ENCODE measurements at regions not wholly inside any gene's neighbourhood (a gene's known extent, or its start where the extent isn't known, plus 50 kb on each side); places are given as distances from the start of the nearest gene placed in this dataset.
"Not testable (repeated sequence)": the region's sequence is repeated elsewhere in the genome, so short reads cannot be mapped to it uniquely, and the experiment has no call there.

DNA sequence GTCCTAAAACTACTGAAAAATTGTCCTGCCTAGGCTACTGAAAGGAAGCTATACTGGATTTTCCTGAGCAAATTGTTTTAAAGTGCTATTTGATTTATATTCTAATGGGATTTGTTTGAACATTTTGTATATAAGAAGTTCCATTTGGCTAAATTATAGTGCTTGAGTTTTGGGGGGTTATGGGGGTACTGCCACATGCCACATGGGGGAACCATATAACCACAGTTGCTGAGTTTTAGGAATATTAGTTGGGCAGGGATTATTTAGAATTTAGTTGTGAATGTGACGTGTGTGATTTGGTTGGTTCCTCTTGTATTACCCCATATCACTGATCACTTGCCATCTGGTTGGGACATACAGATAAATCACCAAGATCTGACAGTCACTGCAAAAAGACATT is 224.5 kb upstream of the TAPT1 start:
- no peak for DNase-seq

DNA sequence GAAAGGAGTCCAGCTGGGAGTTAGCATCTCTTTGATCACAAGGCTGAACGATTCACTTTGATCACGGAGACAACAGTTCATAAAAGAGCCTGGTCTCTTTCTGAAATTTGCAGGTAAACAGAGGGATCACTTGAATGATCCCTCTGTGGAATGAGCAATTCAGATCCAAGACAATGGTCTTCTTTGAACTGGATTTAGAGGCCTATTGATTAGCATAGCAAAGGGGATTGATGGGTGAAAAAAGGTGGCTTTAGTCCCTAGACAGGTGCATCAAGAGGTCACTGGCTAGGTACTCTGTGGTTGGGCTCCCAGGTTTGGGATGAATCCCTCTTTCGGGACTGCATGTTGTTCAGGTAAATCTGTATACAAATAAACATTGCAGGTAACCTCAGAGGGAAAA is 223.8 kb upstream of the TAPT1 start:
- DNase-seq: no peak

DNA sequence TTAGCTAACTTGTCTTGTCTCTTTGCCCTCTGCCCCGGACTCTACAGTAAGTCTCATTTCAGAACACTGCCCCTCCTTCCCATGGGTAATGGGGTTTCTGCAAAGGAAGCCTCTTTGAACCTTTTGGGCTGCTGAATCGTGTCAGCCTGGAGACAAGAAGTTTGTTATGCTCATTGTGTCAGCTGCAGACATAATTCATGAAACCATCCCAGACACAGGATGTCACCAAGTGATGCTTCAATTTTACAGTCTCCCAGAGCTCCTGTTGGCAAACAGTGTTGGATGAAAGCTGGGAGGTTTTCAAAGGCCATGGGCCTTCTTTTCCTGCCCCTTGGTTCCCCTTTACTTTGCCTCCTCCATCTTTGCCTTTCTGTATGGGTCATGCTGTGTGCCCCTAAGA is 223.1 kb upstream of the TAPT1 start:
- DNase-seq: no peak

DNA sequence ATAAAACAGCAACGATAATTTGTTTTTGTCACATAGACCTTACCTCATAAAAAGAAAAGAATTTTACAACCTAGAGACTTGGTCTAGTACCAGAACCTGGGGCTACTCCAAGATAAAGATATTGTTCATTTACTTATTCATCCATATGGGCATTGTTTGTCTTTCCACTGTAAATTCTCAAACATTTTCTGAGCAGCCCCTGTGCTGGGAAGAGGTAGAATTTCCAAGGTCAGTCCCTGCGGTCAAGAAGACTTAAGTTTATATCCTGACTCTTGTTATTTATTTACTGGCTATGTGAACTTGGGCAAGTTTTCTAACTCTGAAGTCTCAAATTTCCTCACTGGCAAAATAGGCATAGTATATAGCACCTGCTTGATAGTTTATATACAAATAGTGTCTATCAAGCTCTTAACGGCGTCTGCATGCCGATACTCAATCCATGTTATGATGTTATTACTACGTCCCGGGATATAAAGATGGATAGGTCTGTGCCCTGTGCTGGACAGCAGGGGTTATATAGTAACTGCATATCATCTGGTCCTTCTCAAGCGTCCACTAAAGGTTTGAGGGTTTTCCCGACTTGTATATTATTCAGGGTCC is 222.1 kb upstream of the TAPT1 start:
- DNase-seq: no peak

DNA sequence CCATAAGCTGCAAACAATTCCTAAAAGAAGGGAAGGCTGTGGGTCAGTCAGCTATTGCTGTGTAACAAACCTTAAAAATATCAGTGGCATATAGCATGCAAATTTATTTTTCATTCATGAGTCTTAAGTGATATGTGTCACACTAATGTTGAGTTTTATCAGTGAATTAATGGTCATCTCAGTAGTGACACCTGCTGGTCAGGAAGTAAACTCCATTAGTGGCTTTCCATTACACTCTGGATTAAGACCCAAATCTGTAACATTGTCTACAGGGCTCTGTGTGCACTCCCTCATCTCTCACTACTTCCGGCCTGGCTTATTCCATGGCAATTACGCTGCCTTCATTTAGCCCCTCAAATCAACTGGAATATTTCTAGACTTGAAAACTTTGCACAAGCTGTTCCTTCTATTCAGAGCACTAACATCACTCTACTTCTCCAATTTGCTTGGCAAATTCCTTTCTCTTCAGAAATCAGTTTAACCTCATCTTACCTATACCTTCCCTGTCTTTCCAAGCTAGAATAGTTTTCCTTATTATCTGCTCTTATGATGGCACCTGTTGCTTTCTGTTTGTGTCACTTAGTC is 217.3 kb upstream of the TAPT1 start:
- DNase-seq: peak; percentile 46

DNA sequence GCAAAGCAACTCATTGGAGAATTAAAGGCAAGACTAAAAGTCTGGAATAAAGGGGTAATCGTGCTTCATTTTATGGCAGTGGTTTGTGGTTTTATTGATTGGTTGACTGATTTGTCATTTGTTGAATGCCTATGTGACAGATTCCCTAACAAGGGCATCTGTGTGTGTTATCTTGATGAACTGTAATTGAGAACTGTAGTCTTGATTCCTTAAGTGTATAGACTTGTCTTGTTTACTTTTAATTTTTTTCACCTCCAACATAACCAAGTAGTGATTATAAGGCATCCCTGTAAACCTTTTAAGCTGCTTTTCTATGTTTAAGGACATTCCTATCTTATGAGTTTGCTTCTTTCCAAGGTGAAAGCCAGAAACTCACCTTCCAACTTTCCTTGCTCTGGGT is 216.0 kb upstream of the TAPT1 start:
- DNase-seq: no peak

DNA sequence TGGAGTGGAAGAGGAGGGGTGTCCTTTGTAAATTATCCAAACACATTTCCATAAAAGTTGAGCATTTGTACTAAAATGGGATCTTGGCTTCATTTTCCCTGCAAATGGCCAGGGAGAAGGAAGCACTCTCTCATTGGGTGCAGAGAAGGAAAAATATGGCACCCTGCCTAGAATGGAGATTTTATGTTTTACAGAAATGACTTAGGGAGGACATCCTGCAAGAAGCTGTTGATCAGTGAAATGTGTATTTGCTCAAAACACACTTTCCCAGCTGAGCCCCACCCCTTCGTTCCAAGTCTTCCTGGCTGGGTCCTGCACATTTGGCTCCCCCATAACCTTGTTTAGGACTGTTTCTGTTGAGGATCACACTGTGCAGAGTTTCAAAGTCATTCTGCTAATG is 213.5 kb upstream of the TAPT1 start:
- no peak for DNase-seq

DNA sequence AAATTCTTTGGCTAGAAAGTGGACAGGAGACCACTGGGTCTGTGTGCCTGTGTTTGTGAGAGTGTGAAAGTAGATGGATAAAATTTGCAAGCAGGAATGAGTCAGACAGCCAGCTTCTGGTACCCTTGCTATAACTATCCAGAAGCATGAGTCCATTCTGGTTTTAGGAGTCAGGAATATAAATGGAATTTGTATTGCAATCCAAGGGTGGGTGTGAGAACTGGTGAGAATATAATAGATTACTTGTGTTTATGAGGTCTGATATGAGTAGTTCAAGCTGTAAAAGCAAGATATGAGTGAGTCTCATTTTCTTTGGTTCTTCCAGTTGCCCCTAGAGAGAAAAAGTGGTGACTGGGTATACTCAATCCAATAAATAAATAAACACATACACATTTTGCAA is 212.7 kb upstream of the TAPT1 start:
- peak; percentile 51 for DNase-seq

DNA sequence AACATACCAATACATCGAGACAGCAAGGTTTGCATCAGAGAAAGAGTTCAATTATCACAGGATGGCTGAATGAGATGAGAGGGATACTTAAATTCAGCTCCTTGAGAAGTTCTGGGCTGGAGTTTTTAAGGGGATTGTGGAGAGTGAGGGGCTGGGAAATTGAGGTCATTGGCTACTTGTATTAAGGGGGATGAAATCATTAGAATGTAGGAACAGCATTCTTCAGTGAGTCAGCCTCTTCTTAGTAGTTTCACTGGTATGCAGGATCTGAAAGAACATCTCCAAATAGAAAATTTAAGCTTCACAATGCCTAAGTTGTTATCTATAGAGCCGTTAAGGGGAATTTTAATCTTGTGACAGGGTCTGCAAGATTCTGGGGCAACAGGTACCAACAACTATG is 211.6 kb upstream of the TAPT1 start:
- peak; percentile 48 for DNase-seq

DNA sequence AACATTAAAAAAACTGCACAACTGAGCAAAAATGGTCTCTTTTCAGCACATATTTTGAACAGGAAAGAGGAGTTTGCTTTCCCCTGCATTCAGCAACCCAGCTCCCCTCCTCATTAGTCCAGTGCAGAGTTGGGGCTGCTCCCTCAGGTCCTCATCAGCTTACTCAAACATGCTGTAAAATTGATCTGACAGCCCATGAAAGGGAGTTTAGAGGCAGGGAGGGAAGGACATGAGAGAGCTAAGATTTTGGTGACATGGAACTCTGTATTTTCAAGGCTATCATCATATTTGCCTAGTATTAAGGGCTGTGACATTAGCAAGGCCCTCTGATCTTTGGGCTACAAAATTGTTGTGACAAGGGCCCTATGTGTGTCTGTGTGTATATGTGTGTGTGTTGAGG is 205.6 kb upstream of the TAPT1 start:
- no peak for DNase-seq

DNA sequence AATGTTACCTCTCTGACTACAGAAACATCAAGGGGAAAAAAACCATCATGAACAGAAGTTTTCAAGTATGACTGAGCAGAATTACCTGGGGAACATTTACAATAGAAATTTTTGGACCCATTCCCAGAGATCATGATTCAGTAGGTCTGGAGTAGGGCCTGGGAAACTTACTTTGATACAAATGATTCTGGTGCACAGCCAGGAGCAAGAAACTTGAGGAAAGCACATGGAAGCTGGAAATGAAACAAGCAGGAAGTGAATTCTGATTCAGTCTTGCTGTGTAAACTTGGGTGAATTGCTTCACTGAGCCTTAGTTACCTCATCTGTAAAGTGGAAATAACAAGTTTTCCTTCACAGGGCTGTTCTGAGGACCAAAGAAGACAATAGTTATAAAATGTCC is 192.5 kb upstream of the TAPT1 start:
- peak; percentile 91 for DNase-seq

DNA sequence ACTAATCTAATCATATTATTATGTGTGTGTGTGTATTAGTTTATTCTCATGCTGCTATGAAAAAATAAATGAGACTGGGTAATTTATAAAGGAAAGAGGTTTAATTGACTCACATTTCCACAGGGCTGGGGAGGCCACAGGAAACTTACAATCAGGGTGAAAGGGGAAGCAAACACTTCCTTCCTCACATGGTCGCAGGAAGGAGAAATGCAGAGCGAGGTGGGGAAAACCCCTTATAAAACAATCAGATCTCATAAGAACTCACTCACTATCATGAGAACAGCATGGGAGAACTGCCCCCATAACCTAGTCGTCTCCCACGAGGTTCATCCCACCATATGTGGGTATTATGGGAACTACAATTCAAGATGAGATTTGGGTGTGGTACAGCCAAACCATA is 190.9 kb upstream of the TAPT1 start:
- DNase-seq: no peak

DNA sequence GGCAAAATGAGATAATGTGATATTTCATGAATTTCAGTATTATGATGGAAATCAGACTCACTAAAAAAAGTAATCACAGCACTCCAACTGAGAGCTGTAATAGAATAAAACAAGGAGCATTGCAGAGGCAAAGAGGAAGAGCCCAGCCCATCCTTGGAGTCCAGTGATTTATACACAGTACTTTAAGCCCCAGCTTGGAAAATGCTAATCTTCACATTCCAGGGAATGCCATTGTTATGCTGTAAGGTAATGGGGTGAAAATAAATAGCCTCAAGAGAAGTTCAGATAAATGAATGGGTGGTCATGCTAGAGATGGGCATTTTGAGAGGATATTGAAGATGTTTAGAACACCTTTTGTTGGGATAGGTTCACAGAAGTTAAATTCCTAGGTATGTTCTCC is 190.3 kb upstream of the TAPT1 start:
- DNase-seq: peak; percentile 23

DNA sequence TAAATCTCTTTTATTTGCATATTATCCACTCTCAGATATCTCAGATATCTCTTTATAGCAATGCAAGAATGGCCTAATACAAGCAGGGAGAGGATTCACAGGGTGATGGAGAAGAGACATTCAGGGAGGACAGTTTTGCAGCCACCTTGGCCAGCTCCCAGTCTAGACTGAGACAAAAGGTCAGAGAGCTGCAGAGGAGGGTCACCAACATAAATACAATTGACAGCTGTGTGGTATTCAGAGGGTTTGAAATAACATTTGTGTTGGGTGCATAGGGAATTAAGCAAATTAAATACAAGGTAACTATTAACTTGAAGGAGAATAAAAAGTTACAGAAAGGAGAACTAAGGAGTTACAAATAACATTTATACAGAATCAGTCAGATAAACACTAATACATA is 189.5 kb upstream of the TAPT1 start:
- DNase-seq: no peak

DNA sequence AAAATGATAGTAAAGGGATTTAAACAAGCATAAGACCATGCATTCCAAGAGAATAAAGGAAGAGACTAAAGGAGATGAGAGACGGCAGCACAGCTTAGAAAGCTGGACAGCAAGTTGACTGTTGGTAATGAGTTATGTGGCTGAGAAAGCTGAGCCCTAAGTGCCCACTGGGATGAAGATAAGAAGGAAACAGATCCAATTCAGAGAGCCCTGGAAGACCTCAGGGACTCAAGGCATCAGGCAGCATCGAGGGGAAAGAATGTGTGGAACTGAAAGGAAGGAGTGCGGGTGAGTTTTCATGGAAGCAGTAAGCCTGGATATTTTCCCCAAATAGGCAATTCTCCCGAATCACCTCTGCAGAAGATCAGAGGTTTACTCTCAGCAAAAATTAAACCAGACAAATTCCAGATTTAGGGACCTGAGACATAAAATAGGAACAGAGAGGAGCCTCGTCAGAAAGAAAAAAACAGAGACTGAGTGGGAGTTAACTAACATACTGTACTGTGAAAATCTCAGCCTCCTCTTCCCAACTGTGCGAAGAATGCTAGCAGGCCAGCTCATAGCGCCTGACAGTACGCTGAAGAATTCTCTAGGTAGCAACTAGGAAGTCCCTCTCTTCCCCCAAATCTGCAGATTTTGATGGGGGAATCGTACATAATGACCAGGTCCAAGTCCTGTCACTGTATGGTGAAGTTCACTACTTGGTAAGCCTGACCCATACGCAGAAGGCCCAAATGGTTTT is 187.7 kb upstream of the TAPT1 start:
- no peak for DNase-seq

DNA sequence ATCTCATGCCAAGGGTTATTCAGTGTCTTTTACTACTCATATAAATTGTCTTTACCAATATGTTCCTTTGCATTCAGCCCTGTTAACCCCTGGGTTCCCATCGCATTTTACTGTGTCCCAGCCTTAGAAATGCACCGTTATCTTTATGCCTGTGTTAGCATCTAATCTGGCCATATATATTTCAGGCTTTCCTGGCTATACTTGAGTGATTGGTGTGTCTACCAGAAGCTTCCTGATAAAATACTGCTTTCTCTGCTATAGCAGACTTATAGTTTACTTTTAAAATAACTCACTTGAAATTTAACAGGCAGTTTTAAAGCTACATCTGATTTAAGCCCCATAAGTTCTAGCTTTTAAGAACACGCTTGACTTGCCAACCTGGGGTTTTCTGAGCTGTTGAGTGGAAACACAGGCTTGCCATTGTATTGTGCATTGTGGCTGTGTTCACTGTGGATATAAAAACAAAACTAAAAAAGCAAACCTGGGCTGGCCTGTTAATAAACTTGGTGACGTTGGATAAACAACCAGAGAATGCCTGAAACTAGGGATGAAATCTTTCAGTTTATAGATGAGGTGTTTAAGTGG is 185.3 kb upstream of the TAPT1 start:
- no peak for DNase-seq

DNA sequence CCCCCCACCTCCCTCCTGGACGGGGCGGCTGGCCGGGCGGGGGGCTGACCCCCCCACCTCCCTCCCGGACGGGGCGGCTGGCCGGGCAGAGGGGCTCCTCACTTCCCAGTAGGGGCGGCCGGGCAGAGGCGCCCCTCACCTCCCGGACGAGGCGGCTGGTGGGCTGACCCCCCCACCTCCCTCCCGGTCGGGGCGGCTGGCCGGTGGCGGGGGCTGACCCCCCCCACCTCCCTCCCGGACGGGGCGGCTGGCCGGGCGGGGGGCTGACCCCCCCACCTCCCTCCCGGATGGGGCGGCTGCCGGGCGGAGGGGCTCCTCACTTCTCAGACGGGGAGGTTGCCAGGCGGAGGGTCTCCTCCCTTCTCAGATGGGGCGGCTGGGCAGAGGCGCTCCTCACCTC is 166.9 kb upstream of the TAPT1 start:
- not testable (repeated sequence) for DNase-seq

DNA sequence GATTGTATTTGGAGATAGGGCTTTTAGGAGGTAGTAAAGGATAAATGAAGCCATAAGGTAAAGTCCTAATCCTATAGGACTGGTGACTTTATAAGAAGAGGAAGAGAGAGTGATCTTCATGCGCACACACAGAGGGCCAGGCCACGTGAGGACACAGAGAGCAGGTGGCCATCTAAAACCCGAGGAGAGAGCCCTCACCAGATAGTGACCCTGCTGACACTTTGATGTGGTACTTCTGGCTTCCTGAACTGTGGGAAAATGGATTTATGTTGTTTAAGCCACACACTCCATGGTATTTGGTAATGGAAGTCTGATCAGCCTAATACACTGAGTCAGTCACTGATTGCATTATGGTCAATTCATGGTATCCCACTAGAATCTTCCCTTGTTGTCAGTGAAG is 164.9 kb upstream of the TAPT1 start:
- DNase-seq: peak; percentile 3

DNA sequence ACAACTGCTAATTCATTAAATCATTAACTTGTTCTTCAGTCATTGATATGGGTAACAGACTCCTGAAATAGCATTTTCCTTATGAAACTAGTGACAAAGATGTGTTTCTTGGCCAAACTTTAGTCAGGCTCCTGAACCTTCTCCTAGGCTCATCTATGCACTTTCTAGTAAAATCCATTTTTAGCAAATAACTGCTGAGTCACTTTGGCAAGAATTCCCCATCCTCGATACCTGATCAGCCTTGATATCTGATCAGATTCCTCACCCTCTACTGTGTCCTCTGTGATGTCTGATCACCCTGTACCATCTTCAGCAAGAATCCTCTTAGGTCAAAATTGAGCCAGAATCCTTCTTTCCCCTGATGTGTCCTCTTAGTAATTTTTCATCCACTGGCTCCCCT is 161.2 kb upstream of the TAPT1 start:
- DNase-seq: no peak

DNA sequence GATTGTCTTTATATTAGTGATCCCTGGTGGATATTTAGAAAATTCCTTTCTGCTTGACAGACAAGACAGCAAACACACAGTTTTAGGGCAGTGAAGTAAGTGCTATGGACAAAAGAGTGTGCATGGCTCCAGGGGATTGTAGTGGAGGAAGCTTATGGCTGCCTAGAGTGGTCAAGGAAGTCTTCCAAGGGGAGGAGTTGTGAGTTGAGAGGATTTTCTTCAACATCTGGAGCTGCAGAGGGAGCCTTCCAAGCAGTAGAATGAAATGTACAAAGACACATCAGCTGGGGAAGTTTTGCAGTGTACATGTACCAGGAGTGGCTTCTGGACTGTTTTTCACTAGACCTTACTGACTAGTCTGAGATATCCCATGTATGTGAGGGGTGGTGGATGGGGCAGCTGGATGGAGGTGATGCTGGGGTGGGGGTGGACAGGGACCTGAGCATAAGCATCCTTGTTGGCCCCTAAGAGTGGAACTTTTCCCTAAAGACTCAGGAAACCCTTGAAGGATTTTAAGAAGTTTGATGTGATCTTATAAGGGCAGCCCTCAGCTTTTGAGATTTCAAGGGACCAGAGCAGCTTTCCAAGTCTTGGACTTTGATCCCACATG is 160.5 kb upstream of the TAPT1 start:
- no peak for DNase-seq

DNA sequence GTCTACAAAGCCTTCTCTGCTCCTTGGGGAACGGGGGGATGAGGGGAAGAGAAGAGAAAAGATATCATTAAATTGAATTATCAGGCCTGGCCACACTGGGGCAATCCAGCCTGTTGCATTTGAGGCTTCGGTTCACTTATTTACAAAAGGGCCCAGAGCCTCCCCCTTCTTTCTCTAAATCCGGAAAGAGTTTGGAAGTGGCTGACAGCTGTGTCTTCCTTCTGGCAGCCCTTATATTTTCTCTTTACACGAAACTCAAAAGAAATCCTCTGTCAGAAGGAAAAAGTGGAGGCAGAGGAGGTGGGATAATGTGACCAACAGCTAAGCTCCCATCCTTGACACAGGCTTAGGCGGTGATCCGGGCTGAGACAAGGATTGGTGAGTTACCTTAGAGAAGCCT is 158.3 kb upstream of the TAPT1 start:
- no peak for DNase-seq

DNA sequence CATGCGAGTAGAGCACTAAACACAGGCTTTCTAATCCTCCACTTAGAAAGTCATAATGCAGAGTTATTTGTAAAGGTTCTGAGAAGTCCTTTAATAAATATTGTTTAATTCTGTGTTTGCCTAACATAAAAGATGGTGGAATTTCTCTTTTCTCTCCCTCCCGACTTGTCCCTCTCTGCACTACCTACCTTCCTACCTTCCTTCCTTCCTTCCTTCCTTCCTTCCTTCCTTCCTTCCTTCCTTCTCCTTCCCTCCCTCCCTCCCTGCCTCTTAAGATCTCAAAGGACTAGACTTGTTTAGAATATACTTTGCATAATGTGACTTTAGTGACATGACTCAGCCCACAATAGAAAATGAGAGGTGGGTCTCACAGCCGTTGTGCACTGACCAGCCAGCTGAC is 156.3 kb upstream of the TAPT1 start:
- DNase-seq: no peak

DNA sequence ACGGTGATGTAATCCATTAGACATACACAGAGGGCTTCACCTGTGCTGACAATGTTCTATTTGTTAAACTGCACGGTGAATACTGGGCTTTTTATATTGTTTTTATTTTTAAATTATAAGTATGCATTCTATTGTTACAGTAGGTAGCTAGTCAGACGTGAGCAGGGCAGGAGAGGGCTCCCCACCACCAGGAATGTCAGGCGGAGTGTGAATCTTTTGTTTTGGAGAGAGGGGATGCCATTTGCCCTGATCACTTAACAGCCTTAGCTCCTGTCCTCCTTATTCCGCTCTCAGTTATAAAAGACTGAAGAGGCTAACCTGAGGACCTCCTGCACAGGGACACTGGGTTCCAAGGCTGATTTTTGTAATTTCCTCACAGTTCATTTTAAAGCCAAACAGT is 151.6 kb upstream of the TAPT1 start:
- no peak for DNase-seq

DNA sequence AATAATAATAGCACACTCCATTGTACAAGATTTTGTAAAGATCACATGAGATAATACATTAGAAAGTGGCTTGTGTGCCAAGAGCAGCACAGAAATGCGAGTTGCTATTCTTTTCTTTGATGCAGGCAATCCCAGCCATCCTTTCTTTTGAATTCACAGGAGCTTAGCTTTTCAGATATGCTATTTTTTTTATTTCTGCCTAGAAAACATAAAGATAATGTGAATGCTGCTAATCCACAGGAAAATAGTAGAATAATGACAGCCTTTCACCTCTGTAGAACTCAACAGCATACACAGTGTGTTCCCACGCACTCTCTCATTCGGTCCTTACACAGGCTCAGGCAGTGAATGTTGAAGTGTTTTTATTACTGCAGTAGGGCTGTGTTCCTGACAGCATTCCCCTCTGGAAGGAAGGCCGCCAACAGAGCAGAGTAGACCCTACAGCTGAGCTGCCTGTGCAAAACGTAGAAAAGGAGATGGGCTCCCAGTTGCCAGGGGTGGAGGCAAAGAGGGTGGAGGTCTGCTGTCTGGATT is 138.8 kb upstream of the TAPT1 start:
- no peak for DNase-seq
